H1 (cell line): ENCODE measurements at regions not wholly inside any gene's neighbourhood (a gene's known extent, or its start where the extent isn't known, plus 50 kb on each side); places are given as distances from the start of the nearest gene placed in this dataset.

Source experiments
- CTCF ChIA-PET: fragments of 300-600 bp; sonication (Branson Sonifier 250); formaldehyde crosslinking; loops from one replicate; lab custom pipeline; 2021; ENCODE audit not compliant: partially characterized antibody; lab: Charles Lee
- POLR2A ChIA-PET: fragments of 300-600 bp; sonication (Branson Sonifier 250); formaldehyde crosslinking; loops from one replicate; lab custom pipeline; 2021; ENCODE audit warnings: inconsistent platforms; ENCODE audit not compliant: partially characterized antibody; lab: Charles Lee
- DNase-seq, 2 experiments: peaks; one replicate each; pipeline versions ENCODE4 v3.0.0 to v3.0.0-alpha.2; 2010 to 2022; ENCODE audit warnings: low spot score in 2 of 2, low read depth in 1 of 2, mixed read lengths in 1 of 2
- FAIRE-seq: peaks from 2 replicates; lab custom pipeline; 2011; peaks lifted over from hg19 to GRCh38; lab: Jason Lieb, UNC
- H2AFZ ChIP-seq: 2 replicates; pipeline ENCODE4 v1.8.1; 2012; ENCODE audit warnings: low read length, inconsistent platforms
- H2AK5ac ChIP-seq: 2 replicates; pipeline ENCODE4 v1.6.1; 2013; ENCODE audit warnings: low read depth, low read length
- H2BK120ac ChIP-seq: replicated peaks from 2 replicates; pipeline ENCODE3; 2013; ENCODE audit warnings: low read depth, low read length, inconsistent platforms
- H2BK12ac ChIP-seq: 2 replicates; pipeline ENCODE4 v1.6.1; 2013; ENCODE audit warnings: low read depth, low read length
- H2BK15ac ChIP-seq: 2 replicates; pipeline ENCODE4 v1.6.1; 2013; ENCODE audit warnings: low read length
- H2BK20ac ChIP-seq: 2 replicates; pipeline ENCODE4 v1.6.1; 2013; ENCODE audit warnings: low read length
- H2BK5ac ChIP-seq: 2 replicates; pipeline ENCODE4 v1.6.1; 2013; ENCODE audit warnings: low read depth, low read length
- H3K14ac ChIP-seq: 2 replicates; pipeline ENCODE4 v1.6.1; 2013; ENCODE audit warnings: inconsistent platforms; ENCODE audit not compliant: insufficient read length
- H3K18ac ChIP-seq: 2 replicates; pipeline ENCODE4 v1.6.1; 2013; ENCODE audit warnings: low read length; ENCODE audit errors: extremely low read depth
- H3K23ac ChIP-seq: 2 replicates; pipeline ENCODE4 v1.6.1; 2013; ENCODE audit warnings: inconsistent platforms; ENCODE audit not compliant: insufficient read length
- H3K23me2 ChIP-seq: 2 replicates; pipeline ENCODE4 v1.6.1; 2013; ENCODE audit warnings: low read depth, low read length
- H3K27ac ChIP-seq: 2 replicates; pipeline ENCODE4 v1.6.1; 2011; ENCODE audit warnings: low read depth, low read length, inconsistent platforms
- H3K27me3 ChIP-seq, 4 experiments: replicated peaks in 1 of 4; 1 replicate in 1 of 4; 2 replicates in 3 of 4; pipeline versions ENCODE4 v1.6.1 to v1.8.1; 2011 to 2013; ENCODE audit warnings: low read length in 3 of 4, mild to moderate bottlenecking in 3 of 4, inconsistent platforms in 2 of 4, mixed read lengths in 2 of 4, moderate library complexity in 1 of 4; ENCODE audit not compliant: control insufficient read depth in 3 of 4, insufficient read depth in 3 of 4; ENCODE audit errors: extremely low read depth in 1 of 4
- H3K36me3 ChIP-seq, 4 experiments: 2 replicates each; pipeline versions ENCODE4 v1.6.1 to v1.8.1; 2011 to 2013; ENCODE audit warnings: mild to moderate bottlenecking in 4 of 4, low read length in 3 of 4, moderate library complexity in 2 of 4, control low read depth in 1 of 4, inconsistent platforms in 1 of 4; ENCODE audit not compliant: insufficient read depth in 4 of 4, control insufficient read depth in 2 of 4
- H3K4ac ChIP-seq: replicated peaks from 2 replicates; pipeline ENCODE3; 2013; ENCODE audit warnings: low read length, low read depth, mixed read lengths, inconsistent platforms; ENCODE audit not compliant: insufficient read length
- H3K4me1 ChIP-seq, 4 experiments: replicated peaks in 1 of 4; 1 replicate in 1 of 4; 2 replicates in 3 of 4; pipeline versions ENCODE4 v1.6.1 to v1.8.1; 2011 to 2013; ENCODE audit warnings: low read length in 3 of 4, inconsistent platforms in 2 of 4, mixed read lengths in 1 of 4; ENCODE audit not compliant: insufficient read depth in 4 of 4, control insufficient read depth in 3 of 4
- H3K4me2 ChIP-seq, 2 experiments: 2 replicates each; pipeline versions ENCODE4 v1.6.1 to v1.8.1; 2011 to 2013; ENCODE audit warnings: low read depth in 2 of 2, low read length in 2 of 2, control low read depth in 1 of 2, inconsistent platforms in 1 of 2, mild to moderate bottlenecking in 1 of 2; ENCODE audit not compliant: insufficient read depth in 1 of 2
- H3K4me3 ChIP-seq, 4 experiments: fragments of 200-600, 300-600 bp in 1 of 4; sonication (generic), shearing (Covaris generic), sonication (Bioruptor Twin) in 1 of 4; 2 replicates each; pipeline versions ENCODE4 v1.5.1 to v1.8.1; 2011 to 2016; ENCODE audit warnings: low read length in 4 of 4, low read depth in 3 of 4, control low read depth in 2 of 4, inconsistent platforms in 2 of 4, mild to moderate bottlenecking in 2 of 4, mixed read lengths in 1 of 4, moderate library complexity in 1 of 4; ENCODE audit not compliant: insufficient read depth in 2 of 4; ENCODE audit errors: extremely low read depth in 1 of 4
- H3K56ac ChIP-seq: replicated peaks from 2 replicates; pipeline ENCODE3; 2013; ENCODE audit warnings: low read depth, mild to moderate bottlenecking, mixed read lengths, low read length, inconsistent platforms; ENCODE audit not compliant: insufficient read length
- H3K79me1 ChIP-seq: 2 replicates; pipeline ENCODE4 v1.6.1; 2013; ENCODE audit warnings: low read depth, low read length, control low read depth
- H3K79me2 ChIP-seq, 2 experiments: 2 replicates each; pipeline versions ENCODE4 v1.6.1 to v1.8.1; 2012 to 2013; ENCODE audit warnings: low read length in 2 of 2, mild to moderate bottlenecking in 2 of 2, inconsistent platforms in 1 of 2; ENCODE audit not compliant: insufficient read depth in 2 of 2, control insufficient read depth in 1 of 2
- H3K9ac ChIP-seq, 4 experiments: replicated peaks in 1 of 4; 1 replicate in 1 of 4; 2 replicates in 3 of 4; pipeline versions ENCODE4 v1.6.1 to v1.8.1; 2011 to 2013; ENCODE audit warnings: low read depth in 3 of 4, low read length in 3 of 4, control low read depth in 2 of 4, mild to moderate bottlenecking in 2 of 4, moderate library complexity in 2 of 4, inconsistent platforms in 1 of 4; ENCODE audit errors: extremely low read depth in 1 of 4
- H3K9me3 ChIP-seq, 2 experiments: 2 replicates each; pipeline versions ENCODE4 v1.6.1 to v1.8.1; 2012 to 2013; ENCODE audit warnings: mild to moderate bottlenecking in 2 of 2, moderate library complexity in 2 of 2, control low read depth in 1 of 2, inconsistent platforms in 1 of 2, low read depth in 1 of 2, low read length in 1 of 2, mixed read lengths in 1 of 2; ENCODE audit not compliant: insufficient read depth in 2 of 2
- H4K20me1 ChIP-seq, 2 experiments: replicated peaks in 1 of 2; 2 replicates each; pipeline versions ENCODE3 to v1.8.1; 2011 to 2013; ENCODE audit warnings: inconsistent platforms in 2 of 2, low read length in 2 of 2, mild to moderate bottlenecking in 1 of 2; ENCODE audit not compliant: insufficient read depth in 2 of 2, control insufficient read depth in 1 of 2
- H4K5ac ChIP-seq: 2 replicates; pipeline ENCODE4 v1.6.1; 2013; ENCODE audit warnings: low read length, low read depth, mixed read lengths, inconsistent platforms; ENCODE audit not compliant: insufficient read length
- H4K8ac ChIP-seq: 2 replicates; pipeline ENCODE4 v1.8.0; 2013; ENCODE audit warnings: mild to moderate bottlenecking, moderate library complexity, low read length, inconsistent platforms; ENCODE audit not compliant: insufficient read depth; ENCODE audit errors: extremely low read depth
- H4K91ac ChIP-seq: replicated peaks from 2 replicates; pipeline ENCODE3; 2013; ENCODE audit warnings: low read length, mixed read lengths, inconsistent platforms; ENCODE audit not compliant: insufficient read length
- BRCA1 ChIP-seq: IDR thresholded peaks from 2 replicates; pipeline ENCODE4 v1.6.1; 2012; ENCODE audit warnings: low read depth, low read length, improper control_type of control experiment
- CREB1 ChIP-seq: IDR thresholded peaks from 2 replicates; pipeline ENCODE4 v1.6.1; 2012; ENCODE audit warnings: inconsistent platforms
- EGR1 ChIP-seq: IDR thresholded peaks from 2 replicates; pipeline ENCODE4 v1.6.1; 2011; ENCODE audit warnings: low read depth, low read length, borderline replicate concordance
- KDM5A ChIP-seq: fragments of 200-600 bp; IDR thresholded peaks from 2 replicates; pipeline ENCODE4 v1.7.1; 2012; ENCODE audit warnings: mild to moderate bottlenecking, low read length, inconsistent platforms, mixed read lengths
- POU5F1 ChIP-seq: IDR thresholded peaks from 2 replicates; pipeline ENCODE4 v1.6.1; 2011; ENCODE audit warnings: low read depth, mild to moderate bottlenecking, low read length, moderate library complexity
- SIRT6 ChIP-seq: IDR thresholded peaks from one replicate; pipeline ENCODE4 v1.7.1; 2012; ENCODE audit warnings: low read length, inconsistent platforms
- SUZ12 ChIP-seq: fragments of 200-600 bp; sonication (generic); IDR thresholded peaks from 2 replicates; pipeline ENCODE4 v1.6.1; 2012; ENCODE audit warnings: mild to moderate bottlenecking, inconsistent platforms, low read length, moderate library complexity, mixed read lengths
- ZNF274 ChIP-seq: IDR thresholded peaks from 2 replicates; pipeline ENCODE4 v1.7.0; 2012; ENCODE audit warnings: low read length, borderline replicate concordance; ENCODE audit errors: extremely low read depth
- WGBS, 2 experiments: shearing (Covaris generic) in 1 of 2; methylation state at CpG; one replicate each; pipeline versions ENCODE4 v1.1.6 to v1.1.7; 2013 to 2015; ENCODE audit warnings: low lambda C conversion rate in 2 of 2, mixed read lengths in 2 of 2, inconsistent platforms in 1 of 2, low coverage in 1 of 2, missing lambda C conversion rate in 1 of 2; ENCODE audit not compliant: insufficient replicate concordance in 2 of 2, insufficient coverage in 1 of 2, insufficient read length in 1 of 2; ENCODE audit errors: extremely low coverage in 1 of 2, missing lambda C conversion rate in 1 of 2; 5-methylcytosine and 5-hydroxymethylcytosine counted together

DNA sequence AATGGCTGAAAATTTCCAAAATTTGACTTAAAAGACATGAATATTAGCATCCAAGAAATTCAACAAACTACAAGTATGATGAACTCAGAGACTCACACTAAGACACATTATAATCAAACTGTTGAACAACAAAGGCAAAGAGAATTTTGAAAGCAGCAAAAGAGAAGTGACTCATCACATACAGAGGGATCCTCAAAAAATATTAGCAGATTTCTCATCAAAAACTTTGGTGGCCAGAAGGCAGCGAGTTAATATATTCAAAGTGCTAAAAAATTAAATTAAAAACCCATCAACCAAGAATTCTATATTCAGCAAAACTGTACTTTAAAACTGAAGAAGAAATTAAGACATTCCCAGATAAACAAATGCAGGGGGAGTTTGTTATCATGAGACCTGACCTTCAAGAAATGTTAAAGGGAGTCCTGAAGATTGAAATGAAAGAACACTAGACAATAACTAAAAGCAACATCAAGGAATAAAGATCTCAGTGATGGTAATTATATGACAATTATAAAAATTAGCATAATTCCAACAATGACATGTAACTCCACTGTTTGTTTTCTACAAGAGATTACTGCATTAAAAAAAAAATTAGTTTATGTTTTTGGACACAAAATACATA, 150.0 kb downstream of the RNASET2 start:
- Histone ChIP-seq H3K23me2 (no peaks in the 10 kb centered on the region), H2BK20ac (no peak overlapping the region), H3K4ac (no peak overlapping the region), H3K4me3 (no peak overlapping the region), H4K20me1 (no peaks in the 10 kb centered on the region), H3K36me3 (no peaks in the 10 kb centered on the region), H3K9ac (no peak overlapping the region), H3K56ac (no peak overlapping the region), H4K5ac (no peak overlapping the region), H2BK120ac (no peak overlapping the region), H3K18ac (no peak overlapping the region), H3K14ac (no peak overlapping the region), H3K27me3 (no peaks in the 10 kb centered on the region), H2AK5ac (no peak overlapping the region), H3K79me2 (no peaks in the 10 kb centered on the region), H2BK5ac (no peak overlapping the region), H2BK12ac (no peak overlapping the region), H4K91ac (no peak overlapping the region), H3K79me1 (0 out of 2 replicates have a peak, but pooled peaks cover 3% of the 10 kb centered on the region), H3K4me2 (no peak overlapping the region), H3K4me1 (peaks cover 0 to 2% (median 0%) of the 10 kb centered on the region in 4 experiments; a peak in 1 of 7 replicates), H3K27ac (no peak overlapping the region), H2BK15ac (no peak overlapping the region), H2AFZ (no peak overlapping the region), H3K9me3 (peaks cover 10 to 12% of the 10 kb centered on the region in 2 experiments; a peak in 2 of 4 replicates), H3K23ac (no peak overlapping the region), H4K8ac (no peak overlapping the region)
- no peak for FAIRE-seq
- WGBS, 2 experiments = 75% methylated on average over 1 of the region's 1 CpG; no CpG with 5 or more reads in 1 of the 2 experiments
- POLR2A ChIA-PET = no interaction called here
- CTCF ChIA-PET = no interaction called here
- TF ChIP-seq KDM5A (no peak), EGR1 (no peak), POU5F1 (no peak), CREB1 (no peak), SIRT6 (no peak), BRCA1 (no peak), SUZ12 (no peak), ZNF274 (no peak)
- no peak for DNase-seq
